ENCODE measurements at regions not wholly inside any gene's neighbourhood (a gene's known extent, or its start where the extent isn't known, plus 50 kb on each side); places are given as distances from the start of the nearest gene placed in this dataset.

DNA sequence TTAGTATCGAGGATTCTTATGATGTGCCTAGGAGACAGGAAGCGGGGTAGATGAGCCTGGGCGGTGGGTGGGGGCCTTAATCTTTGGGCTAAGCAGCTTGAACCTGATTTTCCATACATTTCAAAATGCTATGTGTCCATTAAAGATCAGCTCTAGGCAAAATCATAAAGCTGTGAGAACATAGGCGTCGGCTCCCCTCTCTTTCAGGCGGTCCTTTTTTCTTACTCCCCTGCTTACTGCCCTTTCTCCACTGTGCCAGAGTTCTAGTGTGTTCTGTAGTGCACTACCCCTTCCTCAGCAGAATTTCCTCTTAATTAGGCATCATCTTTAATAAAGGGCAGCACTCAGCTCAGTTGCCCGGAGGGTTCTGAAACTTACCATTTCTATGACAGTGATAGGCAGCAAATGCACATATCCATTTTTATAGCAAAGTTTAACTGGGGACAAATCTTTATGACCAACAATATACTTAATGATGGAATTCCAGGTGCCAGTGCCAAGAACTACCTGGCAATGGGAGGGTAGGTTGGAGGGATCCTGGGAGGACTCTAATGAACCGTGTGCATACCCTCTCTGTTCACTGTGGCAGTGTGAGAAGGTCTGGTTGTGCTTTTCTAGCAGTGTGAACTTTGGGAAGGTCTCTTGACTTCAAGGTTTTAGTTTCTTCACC, 404.5 kb upstream of the TPM1 start:
- no peak overlapping the region for H3K27ac Mint-ChIP-seq
- no peak overlapping the region for H3K4me3 Mint-ChIP-seq
- peaks cover 38% of the 10 kb centered on the region for H3K4me1 Mint-ChIP-seq
- TF ChIP-seq, protein P1, sequence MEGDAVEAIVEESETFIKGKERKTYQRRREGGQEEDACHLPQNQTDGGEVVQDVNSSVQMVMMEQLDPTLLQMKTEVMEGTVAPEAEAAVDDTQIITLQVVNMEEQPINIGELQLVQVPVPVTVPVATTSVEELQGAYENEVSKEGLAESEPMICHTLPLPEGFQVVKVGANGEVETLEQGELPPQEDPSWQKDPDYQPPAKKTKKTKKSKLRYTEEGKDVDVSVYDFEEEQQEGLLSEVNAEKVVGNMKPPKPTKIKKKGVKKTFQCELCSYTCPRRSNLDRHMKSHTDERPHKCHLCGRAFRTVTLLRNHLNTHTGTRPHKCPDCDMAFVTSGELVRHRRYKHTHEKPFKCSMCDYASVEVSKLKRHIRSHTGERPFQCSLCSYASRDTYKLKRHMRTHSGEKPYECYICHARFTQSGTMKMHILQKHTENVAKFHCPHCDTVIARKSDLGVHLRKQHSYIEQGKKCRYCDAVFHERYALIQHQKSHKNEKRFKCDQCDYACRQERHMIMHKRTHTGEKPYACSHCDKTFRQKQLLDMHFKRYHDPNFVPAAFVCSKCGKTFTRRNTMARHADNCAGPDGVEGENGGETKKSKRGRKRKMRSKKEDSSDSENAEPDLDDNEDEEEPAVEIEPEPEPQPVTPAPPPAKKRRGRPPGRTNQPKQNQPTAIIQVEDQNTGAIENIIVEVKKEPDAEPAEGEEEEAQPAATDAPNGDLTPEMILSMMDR (IDR thresholded peaks at IDR 0.05), result no peak
- no peaks in the 10 kb centered on the region for H3K27me3 Mint-ChIP-seq (ENCODE audit: low read depth, poor library complexity)
- DNase-seq, result no peak
- H3K36me3 Mint-ChIP-seq (ENCODE audit: low read depth), result no peaks in the 10 kb centered on the region
- H3K9me3 Mint-ChIP-seq, result no peaks in the 10 kb centered on the region

DNA sequence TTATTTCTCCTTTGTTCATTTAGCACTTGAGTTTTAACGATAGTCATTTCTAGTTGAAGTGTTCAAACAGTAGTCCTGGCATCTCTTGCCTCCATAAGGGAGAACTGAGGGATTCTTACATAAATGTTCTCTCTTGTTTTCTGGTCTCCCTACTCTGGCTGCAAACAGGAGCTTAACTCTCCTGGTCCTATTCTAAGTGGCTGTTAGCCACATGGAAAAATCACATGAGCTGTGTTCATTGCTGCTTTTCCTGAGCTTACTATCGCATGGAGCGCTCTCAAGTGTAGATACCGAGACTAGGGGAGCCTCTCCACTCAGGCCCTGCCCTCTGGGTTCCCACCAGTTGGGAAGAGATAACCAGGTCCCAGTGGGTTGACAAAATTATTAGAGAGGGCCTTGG, 403.1 kb upstream of the TPM1 start:
- Mint-ChIP-seq H3K4me1 (peaks cover 48% of the 10 kb centered on the region), H3K4me3 (no peak overlapping the region), H3K36me3 (ENCODE audit: low read depth) (no peaks in the 10 kb centered on the region), H3K27ac (peak overlapping the region; percentile 43), H3K27me3 (ENCODE audit: low read depth, poor library complexity) (no peaks in the 10 kb centered on the region), H3K9me3 (no peaks in the 10 kb centered on the region)
- DNase-seq, result no peak
- TF ChIP-seq, protein P1 (IDR thresholded peaks at IDR 0.05), result no peak

DNA sequence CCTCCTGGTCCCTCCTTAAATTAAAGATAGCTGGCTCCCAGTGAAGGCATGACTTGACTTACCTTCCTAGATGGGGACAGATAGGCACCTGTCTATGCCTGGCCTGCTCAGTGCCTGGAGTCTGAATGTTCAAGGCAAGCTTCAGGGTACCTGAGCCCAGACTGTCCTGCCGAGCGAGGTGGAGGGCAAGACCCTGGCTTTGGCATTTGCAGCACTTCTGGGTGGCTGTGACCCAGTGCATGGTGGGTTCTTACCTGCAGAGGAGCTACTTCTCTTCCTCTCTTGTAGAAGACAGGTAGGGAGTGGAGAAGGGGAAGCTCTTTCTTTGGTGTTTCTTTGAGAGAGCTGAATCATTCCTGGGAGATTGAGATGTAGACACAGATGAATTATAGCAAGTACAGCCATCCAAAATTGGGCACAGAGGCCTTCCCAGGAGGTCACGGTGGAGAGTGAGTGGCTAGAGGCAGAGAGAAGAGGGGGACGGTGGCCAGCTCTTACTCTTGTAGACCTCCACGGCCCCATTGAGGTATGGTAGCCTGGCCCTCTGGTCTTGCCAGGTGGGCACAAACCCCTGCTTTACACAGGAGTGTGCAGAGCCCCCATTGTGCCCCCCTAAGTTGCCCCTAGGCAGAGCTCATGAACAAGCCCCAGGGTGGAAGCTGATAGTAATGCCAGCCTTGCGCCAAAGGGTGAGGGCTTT, 402.5 kb upstream of the TPM1 start:
- Mint-ChIP-seq H3K27ac (no peak overlapping the region), H3K27me3 (ENCODE audit: low read depth, poor library complexity) (no peaks in the 10 kb centered on the region), H3K9me3 (no peaks in the 10 kb centered on the region), H3K4me3 (no peak overlapping the region), H3K4me1 (peaks cover 55% of the 10 kb centered on the region), H3K36me3 (ENCODE audit: low read depth) (no peaks in the 10 kb centered on the region)
- TF ChIP-seq, protein P1 (IDR thresholded peaks at IDR 0.05), result no peak
- DNase-seq, result no peak

DNA sequence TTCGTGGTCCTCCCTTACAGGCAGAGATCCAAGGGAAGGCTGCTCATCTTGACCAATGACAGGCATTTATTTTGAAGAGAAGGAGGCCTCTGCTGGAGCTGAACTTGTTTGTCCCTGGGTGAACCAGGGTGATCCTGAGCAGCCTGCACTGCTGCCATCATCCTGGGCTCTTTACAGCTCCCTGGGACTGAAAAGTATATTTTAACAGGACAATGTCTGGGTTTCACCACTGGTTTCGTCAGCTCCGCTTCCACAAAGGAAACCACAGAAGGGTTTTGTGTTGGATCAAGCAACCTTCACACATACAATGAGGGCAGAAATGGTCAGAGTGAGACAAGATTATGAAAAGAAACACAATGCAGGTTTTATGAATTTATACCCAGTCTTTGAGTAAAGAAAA, 400.7 kb upstream of the TPM1 start:
- DNase-seq, result no peak
- Mint-ChIP-seq H3K27ac (peak overlapping the region; percentile 77), H3K9me3 (no peaks in the 10 kb centered on the region), H3K4me3 (no peak overlapping the region), H3K4me1 (peaks cover 52% of the 10 kb centered on the region), H3K27me3 (ENCODE audit: low read depth, poor library complexity) (peaks cover 3% of the 10 kb centered on the region), H3K36me3 (ENCODE audit: low read depth) (no peaks in the 10 kb centered on the region)
- TF ChIP-seq, protein P1 (IDR thresholded peaks at IDR 0.05), result no peak

DNA sequence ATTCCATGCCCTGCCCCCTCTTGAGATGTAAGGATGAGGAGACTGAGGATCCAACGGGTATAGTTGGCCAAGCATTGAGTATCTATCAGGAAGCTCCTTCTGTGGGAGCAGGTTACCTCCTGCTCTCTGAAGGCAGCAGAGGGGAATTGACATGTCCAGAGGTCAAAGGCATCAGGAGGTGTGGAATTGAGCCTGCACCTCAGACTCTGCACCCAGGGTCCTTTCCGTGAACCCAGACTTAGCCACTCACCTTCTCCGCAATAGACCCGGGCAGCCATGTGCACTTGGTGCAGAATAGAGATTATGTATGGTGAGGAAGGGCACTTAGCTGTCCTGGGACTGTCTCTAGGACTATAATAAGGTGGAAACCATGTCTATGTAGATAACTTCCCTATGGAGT, 399.0 kb upstream of the TPM1 start:
- DNase-seq, result no peak
- Mint-ChIP-seq H3K36me3 (ENCODE audit: low read depth) (peaks cover 5% of the 10 kb centered on the region), H3K9me3 (no peaks in the 10 kb centered on the region), H3K27me3 (ENCODE audit: low read depth, poor library complexity) (peaks cover 3% of the 10 kb centered on the region), H3K4me1 (peaks cover 53% of the 10 kb centered on the region), H3K27ac (no peak overlapping the region), H3K4me3 (no peak overlapping the region)
- TF ChIP-seq, protein P1 (IDR thresholded peaks at IDR 0.05), result no peak
